HG03460 (cell line): ENCODE measurements at regions not wholly inside any gene's neighbourhood (a gene's known extent, or its start where the extent isn't known, plus 50 kb on each side); places are given as distances from the start of the nearest gene placed in this dataset.
"Not testable (repeated sequence)": the region's sequence is repeated elsewhere in the genome, so short reads cannot be mapped to it uniquely, and the experiment has no call there.

Experiments used
- ATAC-seq: cut with Tn5 transposase; IDR thresholded peaks from one replicate; pipeline ENCODE4 v1.9.1; 2021; ENCODE audit not compliant: unreplicated experiment

GRCh38 chr5:165411532-165411931 is 1906.1 kb downstream of the MAT2B start:
- ATAC-seq, result not testable (repeated sequence)

DNA sequence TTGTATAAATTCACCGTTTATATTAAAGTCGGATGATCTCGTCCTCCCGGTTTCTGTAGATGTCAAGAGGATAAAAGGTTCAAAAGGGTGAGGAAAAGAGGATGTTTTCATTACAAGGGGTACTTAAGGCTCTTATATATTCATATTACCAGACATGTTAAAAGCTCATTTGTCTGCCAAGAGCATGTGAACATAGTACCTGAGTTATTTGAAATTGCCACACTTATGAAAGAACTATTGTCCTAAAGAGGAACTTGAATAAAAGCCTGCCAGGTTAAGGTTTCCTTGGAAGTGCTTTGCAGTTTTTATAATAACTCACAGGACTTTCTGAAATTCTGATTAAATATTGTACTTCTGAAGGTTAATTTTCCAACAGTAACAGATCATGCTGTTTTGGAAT is 1915.1 kb downstream of the MAT2B start:
- no peak for ATAC-seq

DNA sequence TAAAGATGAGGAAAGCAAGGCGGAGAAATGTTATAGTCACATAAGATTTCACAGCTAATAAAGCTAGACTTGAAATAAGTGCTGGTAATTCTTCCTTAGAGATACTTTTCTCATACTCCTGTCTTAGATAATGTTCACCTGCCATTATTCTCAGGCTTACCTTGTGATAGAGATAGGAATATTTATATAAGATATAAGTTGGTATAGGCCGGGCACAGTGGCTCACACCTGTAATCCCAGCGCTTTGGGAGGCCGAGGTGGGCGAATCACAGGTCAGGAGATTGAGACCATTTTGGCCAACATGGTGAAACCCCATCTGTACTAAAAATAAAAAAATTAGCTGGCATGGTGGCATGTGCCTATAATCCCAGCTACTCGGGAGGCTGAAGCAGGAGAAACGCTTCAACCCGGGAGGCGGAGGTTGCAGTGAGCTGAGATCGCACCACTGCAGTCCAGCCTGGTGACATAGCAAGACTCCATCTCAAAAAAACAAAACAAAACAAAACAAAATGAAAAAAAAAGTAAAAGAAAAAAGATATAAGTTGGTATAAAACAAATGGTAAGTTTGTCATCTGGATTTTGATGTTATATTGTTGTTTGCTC is 1918.4 kb downstream of the MAT2B start:
- ATAC-seq, result no peak

DNA sequence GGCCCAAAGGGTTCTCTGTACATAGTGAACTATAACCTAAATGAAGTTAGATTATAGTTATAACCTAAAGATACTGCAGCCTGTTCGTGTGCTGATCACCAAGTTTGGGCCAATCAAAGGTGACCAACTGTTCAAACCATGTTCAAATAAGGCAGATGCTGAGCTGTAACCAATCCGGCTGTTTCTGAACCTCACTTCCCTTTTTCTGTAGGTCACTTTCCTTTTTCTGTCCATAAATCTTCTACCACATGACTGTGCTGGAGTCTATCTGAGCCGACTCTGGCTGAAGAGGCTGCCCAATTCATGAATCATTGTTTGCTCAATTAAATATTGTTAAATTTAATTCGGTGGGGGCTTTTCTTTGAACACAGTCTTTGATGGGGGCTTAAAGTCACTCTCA is 1920.2 kb downstream of the MAT2B start:
- no peak for ATAC-seq

GRCh38 chr5:165448753-165449152 is 1943.3 kb downstream of the MAT2B start:
- ATAC-seq, result no peak

DNA sequence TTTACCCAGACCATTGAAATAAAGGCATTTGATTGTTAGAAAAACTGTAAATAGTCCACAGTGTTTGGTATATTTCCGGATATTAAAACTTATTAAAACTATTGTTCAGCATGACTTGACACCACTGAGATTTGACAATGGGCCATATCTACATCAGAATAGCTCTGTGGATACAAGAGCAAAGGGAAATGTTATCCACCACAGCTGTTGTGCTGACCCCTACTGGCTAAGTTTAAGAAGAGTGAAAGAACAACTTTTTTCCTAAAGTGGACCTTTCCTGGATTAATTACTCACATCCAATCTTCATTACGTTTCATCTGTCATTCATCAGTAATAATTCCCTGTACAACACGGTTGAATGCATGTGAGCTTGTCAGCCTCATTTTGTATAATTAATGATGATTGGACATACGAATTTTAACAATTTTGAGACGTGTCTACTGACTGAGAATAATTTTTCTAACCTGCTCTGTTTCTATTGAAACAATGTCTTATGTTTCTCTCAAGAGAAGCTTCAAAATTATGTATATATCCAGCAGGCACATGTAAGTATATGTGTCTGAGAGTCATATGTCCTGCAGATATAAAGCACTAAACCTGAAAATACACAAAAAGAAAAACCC is 1952.6 kb downstream of the MAT2B start:
- ATAC-seq, result no peak

DNA sequence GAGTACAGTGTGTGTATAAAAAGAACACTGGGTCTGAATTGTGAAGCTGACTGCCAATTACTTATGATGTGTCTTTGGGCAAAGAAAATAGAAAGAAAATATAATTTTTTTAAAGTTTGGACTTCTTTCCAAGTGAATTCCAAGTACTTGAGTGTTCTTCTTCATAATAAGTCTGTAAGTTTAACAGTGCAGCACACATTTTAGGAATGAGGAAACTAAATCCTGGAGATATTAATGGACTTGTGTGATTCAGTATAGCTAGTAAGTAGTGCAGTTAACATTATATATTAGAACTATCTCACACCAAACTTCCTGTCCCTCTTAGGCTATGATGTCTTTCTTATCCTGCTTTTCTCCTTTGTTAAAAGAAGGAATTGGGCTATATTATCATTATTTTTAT is 1953.8 kb downstream of the MAT2B start:
- ATAC-seq, result no peak

DNA sequence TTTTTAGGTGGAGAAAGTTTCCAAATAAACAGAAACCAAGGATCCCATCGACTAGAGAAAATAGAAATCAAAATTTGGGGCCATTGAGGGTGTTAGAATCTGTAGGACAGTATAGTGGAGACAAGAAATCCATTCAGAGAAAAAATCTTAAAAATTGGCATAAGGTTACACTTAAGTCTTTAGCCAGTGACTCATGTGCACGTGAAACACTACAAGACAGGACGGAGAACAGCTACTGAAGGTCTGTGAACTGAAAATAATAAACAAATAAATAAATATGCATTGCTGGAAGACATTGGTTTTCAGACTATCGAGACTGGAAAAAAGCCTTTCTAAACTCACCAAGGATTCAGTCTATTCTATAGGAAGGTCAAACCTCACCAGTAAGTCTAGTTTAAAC is 1955.5 kb downstream of the MAT2B start:
- ATAC-seq, result no peak

- no peak for ATAC-seq
These were observed 1972.1 kb downstream of the MAT2B start for GRCh38 chr5:165477546-165477945.

DNA sequence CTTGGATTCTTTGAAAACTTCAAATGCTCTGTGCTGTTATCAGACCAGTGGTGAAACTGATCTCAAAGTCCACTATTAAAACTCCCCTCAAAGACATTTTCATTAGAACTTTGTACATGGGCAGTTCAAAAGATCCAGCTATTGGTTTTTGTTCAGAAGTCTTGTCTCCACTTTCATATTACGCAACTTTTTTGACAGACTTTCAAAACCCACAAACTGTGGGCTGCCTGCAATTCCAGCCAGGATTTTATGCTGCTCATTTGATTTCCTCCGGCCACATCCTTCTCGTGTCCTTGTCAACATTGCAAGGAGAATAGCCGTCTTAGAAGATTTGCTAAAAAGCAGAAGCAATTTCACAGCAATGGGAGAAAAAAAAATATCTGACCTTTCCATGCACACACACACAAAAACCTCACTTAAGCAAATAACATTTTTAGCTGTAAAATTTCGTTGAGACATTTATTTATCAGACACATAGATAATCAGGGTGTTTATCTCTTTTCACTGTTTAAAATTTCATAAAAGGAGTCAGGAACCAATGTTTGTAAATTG is 1990.5 kb downstream of the MAT2B start:
- no peak for ATAC-seq

DNA sequence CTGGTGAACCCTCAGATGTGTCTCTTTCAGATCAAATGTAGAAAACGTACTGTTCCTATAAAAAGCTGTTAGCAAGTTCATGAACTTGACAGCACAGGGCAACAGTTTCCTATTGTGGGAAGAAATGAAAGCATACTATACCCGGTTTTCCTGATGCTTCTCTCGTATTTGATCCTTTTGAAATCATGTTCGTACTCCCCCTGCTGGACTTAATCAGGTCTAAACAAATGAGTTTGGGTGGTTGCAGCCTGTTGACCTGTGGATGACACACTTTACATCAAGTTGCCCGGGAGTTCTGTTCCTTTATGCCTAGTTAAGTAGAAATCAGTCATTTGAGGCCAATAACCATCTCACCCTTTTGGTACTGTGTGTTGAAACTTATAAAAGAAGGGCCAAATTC is 1992.3 kb downstream of the MAT2B start:
- ATAC-seq, result no peak

DNA sequence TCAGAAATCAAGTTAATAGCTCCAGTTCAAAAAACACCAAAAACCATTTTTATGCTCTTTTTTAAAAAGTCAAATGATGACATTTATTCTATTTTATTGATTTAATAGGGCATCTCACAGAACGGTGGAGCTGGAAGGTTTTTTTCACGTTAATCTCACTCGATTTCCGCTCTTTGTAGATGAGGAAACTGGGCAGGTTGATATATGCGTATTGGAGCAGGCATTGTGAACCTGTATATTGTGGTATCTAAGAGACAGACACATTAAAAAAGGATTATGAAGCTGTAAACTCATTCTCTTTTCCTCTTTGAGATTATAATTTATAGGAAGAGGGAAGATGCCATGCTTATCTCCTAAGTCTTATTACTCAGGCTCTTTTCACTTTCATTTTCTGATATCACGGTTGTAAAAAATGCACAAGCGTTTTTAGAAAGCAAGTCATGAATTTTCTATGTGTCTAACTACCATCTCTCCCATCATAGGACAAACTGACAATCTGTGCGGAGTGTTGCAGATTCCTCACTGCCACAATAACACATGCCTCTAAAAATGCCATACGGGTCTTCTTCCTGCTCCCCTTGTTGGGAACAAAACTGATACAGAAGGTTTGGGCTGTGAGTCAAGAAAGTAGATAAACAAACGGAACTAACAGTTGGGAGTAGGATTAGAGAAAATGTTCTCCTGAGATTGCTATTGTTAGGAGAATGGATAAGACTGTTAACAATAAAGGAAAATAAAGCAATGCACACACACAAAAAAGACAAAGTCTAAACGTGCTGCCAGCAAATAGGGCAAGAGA is 1997.7 kb downstream of the MAT2B start:
- no peak for ATAC-seq

DNA sequence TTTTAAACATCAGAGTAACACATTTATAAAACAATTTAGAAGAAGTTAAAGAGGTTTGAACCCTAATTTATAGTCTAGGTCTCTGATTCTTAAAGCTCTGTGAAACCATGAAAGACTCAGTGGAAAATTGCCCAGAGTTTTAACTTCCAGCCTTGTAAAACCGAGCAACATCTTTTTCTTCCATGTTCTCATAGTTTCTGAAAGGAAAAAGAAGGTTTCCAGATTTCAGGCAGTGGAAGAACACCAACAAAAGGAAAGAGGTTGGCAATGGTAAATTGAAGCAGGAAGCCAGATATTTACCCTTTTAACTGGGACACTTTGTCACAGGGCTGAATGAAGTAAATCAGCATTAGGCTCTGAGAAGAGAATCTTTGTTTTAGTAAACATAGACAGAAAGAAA is 1999.3 kb downstream of the MAT2B start:
- no peak for ATAC-seq

DNA sequence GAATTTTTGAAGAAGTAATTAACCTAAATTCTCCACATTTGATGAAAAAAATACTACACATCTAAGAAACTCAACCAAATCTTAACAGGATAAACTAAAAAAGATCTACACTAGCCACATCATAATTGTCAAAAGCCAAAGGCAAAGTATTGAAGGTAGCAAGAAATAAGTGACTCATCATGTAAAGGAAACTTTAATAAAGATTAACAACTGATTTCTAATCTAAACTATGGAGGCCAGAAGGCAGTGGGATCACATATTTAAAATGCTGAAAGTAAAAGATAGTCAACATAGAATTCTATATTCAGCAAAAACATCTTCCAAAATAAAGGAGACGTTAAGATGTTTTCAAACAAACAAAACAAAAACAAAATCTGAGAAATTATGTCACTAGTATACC is 2002.9 kb downstream of the MAT2B start:
- ATAC-seq, result no peak

DNA sequence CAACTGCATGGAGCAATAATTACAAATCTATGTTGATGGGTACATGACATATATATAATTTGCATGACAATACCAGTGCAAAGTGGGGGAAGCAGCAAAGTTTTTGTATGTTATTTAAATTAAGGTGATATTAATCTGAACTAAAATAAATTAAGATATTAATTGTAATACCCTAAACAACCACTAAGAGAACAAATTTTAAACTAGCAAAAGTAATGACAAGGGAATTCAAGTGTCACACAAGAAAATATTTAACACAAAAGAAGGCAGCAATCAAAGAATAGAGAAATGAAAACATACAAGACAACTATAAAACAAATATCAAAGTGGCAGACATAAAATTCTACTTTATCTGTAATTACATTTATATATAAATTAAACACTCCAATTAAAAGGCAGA is 2003.4 kb downstream of the MAT2B start:
- ATAC-seq, result no peak

DNA sequence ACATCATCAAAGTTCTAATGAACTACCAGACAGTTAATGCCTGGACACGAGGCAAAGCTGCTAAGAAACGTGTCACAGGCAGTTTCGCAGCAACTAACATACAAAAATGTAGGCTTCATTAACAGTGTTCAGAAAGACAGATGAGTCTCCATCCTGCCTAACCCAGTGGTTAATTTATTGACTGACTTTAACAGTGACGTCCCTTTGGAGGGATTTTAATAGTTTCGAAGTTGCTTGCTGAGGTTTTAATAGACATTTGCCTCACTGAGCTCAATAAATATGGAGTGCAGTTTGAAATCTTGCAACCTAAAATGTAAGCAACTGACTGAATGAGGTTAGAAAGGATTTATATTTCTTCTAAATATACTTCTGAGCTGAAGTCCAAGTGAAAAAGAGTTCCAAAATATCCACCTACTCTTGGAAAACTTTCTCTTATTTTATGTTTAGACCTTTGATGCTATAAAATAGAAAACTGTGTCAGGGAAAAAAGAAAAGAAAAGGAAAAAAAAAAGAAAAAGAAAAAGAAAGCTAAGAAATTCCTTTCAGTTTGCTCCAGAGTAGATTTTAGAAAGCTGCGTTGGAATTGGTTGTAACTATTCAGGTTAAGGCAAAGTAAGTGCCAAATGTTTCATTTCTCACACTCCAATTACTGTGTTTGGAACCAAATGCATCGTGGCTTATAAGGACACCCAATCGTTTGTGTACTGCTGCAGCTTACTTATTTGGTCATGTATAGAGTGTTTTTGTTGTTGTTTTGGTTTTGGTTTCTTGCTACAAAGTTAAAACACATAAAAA is 2016.6 kb downstream of the MAT2B start:
- no peak for ATAC-seq

DNA sequence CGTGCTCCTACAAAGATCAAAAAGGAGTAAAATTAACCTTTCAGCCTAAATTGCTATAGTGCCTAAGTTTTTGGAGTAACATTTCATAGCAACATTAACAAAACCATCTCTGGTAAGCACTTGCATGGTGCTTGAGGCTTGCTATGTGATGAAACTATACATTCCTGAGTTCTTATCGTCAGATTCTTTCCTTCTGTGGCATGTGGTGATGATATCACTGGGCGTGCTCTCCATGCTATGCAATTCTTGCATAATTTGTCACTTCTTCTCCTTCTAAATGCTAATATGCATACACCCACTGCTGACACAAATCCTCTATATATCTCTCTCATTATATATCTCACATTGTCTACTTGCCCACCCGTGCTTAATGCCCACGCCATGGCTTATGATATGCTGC is 2019.9 kb downstream of the MAT2B start:
- no peak for ATAC-seq

GRCh38 chr5:165526357-165526756 is 2020.9 kb downstream of the MAT2B start:
- ATAC-seq, result no peak

- ATAC-seq, result no peak
These were observed 2022.2 kb downstream of the MAT2B start for GRCh38 chr5:165527577-165527976.

- no peak for ATAC-seq
These were observed 2032.6 kb downstream of the MAT2B start for GRCh38 chr5:165538065-165538464.

GRCh38 chr5:165559645-165560044 is 2054.2 kb downstream of the MAT2B start:
- ATAC-seq, result no peak
